ENCODE measurements at regions not wholly inside any gene's neighbourhood (a gene's known extent, or its start where the extent isn't known, plus 50 kb on each side); places are given as distances from the start of the nearest gene placed in this dataset.

DNA sequence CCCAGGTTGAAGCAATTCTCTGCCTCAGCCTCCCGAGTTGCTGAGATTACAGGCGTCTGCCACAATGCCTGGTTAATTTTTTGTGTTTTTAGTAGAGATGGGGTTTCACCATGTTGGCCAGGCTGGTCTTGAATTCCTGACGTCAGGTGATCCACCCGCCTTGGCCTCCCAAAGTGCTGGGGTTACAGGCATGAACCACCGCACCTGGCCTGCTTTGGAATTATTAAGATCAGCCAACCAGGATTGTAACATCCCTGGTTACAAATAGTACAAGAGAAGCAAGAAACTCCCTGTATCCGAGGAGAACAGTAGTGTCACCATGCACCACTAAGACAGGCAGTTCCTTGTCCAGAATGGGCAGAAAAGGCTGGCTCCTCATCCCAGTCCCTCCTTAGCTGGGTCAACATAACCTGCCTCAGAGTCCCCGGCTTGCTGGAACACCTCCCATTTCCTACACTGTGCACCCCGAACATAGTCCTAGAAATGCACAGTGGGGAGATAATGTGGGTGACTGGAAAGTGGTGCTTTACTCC, 77.2 kb upstream of the INCENP start:
- Histone ChIP-seq H3K27ac (ENCODE audit: low read depth in 1 of 2, low read length in 2 of 2) (no peak overlapping the region), H3K9ac (ENCODE audit: low read depth in 1 of 2, low read length in 2 of 2) (no peak overlapping the region)

DNA sequence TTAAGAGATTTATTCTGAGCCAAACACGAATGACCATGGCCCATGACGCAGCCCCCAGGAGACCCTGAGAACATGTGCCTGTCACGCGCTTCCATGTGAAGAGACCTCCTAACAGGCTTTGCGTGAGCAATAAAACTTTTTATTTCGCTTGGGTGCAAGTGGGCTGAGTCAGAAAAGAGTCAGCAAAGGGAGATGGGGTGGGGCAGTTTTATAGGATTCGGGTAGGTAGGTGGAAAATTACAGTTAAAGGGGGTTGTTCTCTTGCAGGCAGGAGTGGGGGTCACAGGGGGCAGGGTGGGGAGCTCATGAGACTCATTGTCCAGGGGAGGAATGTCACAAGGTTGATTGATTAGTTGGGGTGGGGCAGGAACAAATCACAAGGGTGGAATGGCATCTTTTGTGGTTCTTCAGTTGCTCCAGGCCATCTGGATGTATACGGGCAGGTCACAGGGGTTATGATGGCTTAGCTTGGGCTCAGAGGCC, 77.2 kb upstream of the FTH1 start:
- Histone ChIP-seq H3K4me3 (ENCODE audit: low read depth in 1 of 3, low read length in 3 of 3) (no peak overlapping the region), H3K27ac (ENCODE audit: low read depth in 1 of 2, low read length in 2 of 2) (no peak overlapping the region), H3K9me3 (ENCODE audit: control insufficient read depth in 4 of 4, low read length in 3 of 4) (no peaks in the 10 kb centered on the region), H3K9ac (ENCODE audit: low read depth in 1 of 2, low read length in 2 of 2) (no peak overlapping the region), H3K36me3 (ENCODE audit: control insufficient read depth in 4 of 4, insufficient read depth in 3 of 4, low read depth in 1 of 4, low read length in 3 of 4) (no peaks in the 10 kb centered on the region), H3K27me3 (ENCODE audit: control insufficient read depth in 4 of 4, insufficient read depth in 4 of 4, low read length in 3 of 4) (no peaks in the 10 kb centered on the region), H3K4me1 (ENCODE audit: control insufficient read depth in 4 of 4, insufficient read depth in 4 of 4, low read length in 3 of 4) (peaks cover 0 to 3% (median 0%) of the 10 kb centered on the region in 4 donors)
- TF ChIP-seq, protein P1, sequence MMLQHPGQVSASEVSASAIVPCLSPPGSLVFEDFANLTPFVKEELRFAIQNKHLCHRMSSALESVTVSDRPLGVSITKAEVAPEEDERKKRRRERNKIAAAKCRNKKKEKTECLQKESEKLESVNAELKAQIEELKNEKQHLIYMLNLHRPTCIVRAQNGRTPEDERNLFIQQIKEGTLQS (IDR thresholded peaks at IDR 0.05) = no peak
- TF ChIP-seq RAD21 (IDR thresholded peaks at IDR 0.05) (no peak), NR2F2 (IDR thresholded peaks at IDR 0.05) (no peak), HNF4A (conservative IDR thresholded peaks at IDR 0.05) (no peak)
- TF ChIP-seq, protein P2, sequence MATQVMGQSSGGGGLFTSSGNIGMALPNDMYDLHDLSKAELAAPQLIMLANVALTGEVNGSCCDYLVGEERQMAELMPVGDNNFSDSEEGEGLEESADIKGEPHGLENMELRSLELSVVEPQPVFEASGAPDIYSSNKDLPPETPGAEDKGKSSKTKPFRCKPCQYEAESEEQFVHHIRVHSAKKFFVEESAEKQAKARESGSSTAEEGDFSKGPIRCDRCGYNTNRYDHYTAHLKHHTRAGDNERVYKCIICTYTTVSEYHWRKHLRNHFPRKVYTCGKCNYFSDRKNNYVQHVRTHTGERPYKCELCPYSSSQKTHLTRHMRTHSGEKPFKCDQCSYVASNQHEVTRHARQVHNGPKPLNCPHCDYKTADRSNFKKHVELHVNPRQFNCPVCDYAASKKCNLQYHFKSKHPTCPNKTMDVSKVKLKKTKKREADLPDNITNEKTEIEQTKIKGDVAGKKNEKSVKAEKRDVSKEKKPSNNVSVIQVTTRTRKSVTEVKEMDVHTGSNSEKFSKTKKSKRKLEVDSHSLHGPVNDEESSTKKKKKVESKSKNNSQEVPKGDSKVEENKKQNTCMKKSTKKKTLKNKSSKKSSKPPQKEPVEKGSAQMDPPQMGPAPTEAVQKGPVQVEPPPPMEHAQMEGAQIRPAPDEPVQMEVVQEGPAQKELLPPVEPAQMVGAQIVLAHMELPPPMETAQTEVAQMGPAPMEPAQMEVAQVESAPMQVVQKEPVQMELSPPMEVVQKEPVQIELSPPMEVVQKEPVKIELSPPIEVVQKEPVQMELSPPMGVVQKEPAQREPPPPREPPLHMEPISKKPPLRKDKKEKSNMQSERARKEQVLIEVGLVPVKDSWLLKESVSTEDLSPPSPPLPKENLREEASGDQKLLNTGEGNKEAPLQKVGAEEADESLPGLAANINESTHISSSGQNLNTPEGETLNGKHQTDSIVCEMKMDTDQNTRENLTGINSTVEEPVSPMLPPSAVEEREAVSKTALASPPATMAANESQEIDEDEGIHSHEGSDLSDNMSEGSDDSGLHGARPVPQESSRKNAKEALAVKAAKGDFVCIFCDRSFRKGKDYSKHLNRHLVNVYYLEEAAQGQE (IDR thresholded peaks at IDR 0.05) = no peak
- TF ChIP-seq, protein P3, sequence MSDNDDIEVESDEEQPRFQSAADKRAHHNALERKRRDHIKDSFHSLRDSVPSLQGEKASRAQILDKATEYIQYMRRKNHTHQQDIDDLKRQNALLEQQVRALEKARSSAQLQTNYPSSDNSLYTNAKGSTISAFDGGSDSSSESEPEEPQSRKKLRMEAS (IDR thresholded peaks at IDR 0.05) = no peak
- DNase-seq (ENCODE audit: low spot score) = no peak
- 85% methylated on average over 8 of the region's 8 CpGs for WGBS

More for the DNA sequence above, 77.2 kb upstream of the INCENP start:
- Histone ChIP-seq H3K4me1 (ENCODE audit: control insufficient read depth in 4 of 4, insufficient read depth in 4 of 4, low read length in 3 of 4) (peaks cover 0 to 3% (median 0%) of the 10 kb centered on the region in 4 donors), H3K27me3 (ENCODE audit: control insufficient read depth in 4 of 4, insufficient read depth in 4 of 4, low read length in 3 of 4) (no peaks in the 10 kb centered on the region), H3K4me3 (ENCODE audit: low read depth in 1 of 3, low read length in 3 of 3) (no peak overlapping the region), H3K36me3 (ENCODE audit: control insufficient read depth in 4 of 4, insufficient read depth in 3 of 4, low read depth in 1 of 4, low read length in 3 of 4) (no peaks in the 10 kb centered on the region), H3K9me3 (ENCODE audit: control insufficient read depth in 4 of 4, low read length in 3 of 4) (no peaks in the 10 kb centered on the region)
- WGBS = 74% methylated on average over 8 of the region's 8 CpGs
- DNase-seq (ENCODE audit: low spot score) = no peak
- TF ChIP-seq TAF1 (conservative IDR thresholded peaks at IDR 0.05) (no peak), JUND (IDR thresholded peaks at IDR 0.05) (no peak), RAD21 (IDR thresholded peaks at IDR 0.05) (no peak), FOXA2 (IDR thresholded peaks at IDR 0.05) (no peak), HNF4G (IDR thresholded peaks at IDR 0.05) (no peak), YY1 (IDR thresholded peaks at IDR 0.05) (no peak)
- TF ChIP-seq, protein P4, sequence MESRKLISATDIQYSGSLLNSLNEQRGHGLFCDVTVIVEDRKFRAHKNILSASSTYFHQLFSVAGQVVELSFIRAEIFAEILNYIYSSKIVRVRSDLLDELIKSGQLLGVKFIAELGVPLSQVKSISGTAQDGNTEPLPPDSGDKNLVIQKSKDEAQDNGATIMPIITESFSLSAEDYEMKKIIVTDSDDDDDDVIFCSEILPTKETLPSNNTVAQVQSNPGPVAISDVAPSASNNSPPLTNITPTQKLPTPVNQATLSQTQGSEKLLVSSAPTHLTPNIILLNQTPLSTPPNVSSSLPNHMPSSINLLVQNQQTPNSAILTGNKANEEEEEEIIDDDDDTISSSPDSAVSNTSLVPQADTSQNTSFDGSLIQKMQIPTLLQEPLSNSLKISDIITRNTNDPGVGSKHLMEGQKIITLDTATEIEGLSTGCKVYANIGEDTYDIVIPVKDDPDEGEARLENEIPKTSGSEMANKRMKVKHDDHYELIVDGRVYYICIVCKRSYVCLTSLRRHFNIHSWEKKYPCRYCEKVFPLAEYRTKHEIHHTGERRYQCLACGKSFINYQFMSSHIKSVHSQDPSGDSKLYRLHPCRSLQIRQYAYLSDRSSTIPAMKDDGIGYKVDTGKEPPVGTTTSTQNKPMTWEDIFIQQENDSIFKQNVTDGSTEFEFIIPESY (IDR thresholded peaks at IDR 0.05) = no peak
- TF ChIP-seq, protein P5, sequence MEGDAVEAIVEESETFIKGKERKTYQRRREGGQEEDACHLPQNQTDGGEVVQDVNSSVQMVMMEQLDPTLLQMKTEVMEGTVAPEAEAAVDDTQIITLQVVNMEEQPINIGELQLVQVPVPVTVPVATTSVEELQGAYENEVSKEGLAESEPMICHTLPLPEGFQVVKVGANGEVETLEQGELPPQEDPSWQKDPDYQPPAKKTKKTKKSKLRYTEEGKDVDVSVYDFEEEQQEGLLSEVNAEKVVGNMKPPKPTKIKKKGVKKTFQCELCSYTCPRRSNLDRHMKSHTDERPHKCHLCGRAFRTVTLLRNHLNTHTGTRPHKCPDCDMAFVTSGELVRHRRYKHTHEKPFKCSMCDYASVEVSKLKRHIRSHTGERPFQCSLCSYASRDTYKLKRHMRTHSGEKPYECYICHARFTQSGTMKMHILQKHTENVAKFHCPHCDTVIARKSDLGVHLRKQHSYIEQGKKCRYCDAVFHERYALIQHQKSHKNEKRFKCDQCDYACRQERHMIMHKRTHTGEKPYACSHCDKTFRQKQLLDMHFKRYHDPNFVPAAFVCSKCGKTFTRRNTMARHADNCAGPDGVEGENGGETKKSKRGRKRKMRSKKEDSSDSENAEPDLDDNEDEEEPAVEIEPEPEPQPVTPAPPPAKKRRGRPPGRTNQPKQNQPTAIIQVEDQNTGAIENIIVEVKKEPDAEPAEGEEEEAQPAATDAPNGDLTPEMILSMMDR (IDR thresholded peaks at IDR 0.05; ENCODE audit: low read depth, low read length, missing input control) = no peak
- TF ChIP-seq, protein P3 (IDR thresholded peaks at IDR 0.05) = no peak

Data from liver (tissue), 8 donors.